ENCODE measurements at regions not wholly inside any gene's neighbourhood (a gene's known extent, or its start where the extent isn't known, plus 50 kb on each side); places are given as distances from the start of the nearest gene placed in this dataset.

DNA sequence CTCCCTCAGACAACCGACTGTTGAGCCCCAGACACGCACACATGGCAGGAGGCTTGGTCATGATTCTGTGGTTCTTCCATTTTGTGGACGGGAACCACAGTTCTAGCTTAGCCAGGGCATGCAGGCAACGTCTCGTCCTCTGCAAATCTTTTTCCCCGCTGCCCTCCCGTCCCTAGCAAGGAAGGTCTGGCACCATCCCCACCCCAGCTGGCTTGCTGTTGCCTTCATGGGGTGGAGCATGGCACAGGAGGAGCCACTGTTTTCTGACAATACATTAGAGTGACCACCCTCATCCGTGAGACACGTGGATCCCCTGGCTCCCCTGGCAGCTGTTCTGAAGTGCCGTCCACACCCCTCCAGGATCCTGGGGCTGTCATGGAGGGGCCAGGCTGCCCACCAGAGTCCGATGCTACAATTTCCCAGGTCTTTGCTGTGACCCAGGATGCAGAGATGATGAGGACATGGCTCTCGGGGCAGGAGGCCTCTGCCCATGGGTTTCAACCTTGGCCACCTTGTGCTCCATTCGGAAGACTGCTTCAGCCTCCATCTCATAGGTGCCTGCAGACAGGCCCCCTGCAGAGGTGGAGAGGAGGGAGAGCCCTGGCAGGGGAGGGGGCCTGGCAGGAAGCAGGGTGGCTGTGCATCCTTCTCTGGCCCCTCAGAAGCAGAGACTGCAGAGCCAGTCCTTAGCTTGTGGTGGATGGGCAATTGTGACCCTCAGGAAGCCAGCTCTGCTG, 233.6 kb downstream of the GLRX3 start:
- in situ Hi-C loops (cut with MboI; ENCODE audit: low sequenced_read_pairs) (no loop called here), dilution Hi-C loops (cut with HindIII; ENCODE audit: low sequenced_read_pairs, unreplicated experiment) (no loop called here), intact Hi-C loops (cut with micrococcal nuclease) (no loop called here)
- no TSS peak for BruUV-seq (replicated peaks)
- Histone ChIP-seq H3K9me1 (ENCODE audit: insufficient read depth, low read length) (no peaks in the 10 kb centered on the region), H2BK120ac (ENCODE audit: low read depth, low read length) (no peak overlapping the region), H3K4me1 (ENCODE audit: control insufficient read depth, insufficient read depth, low read length) (no peaks in the 10 kb centered on the region), H4K5ac (ENCODE audit: low read depth, low read length) (no peak overlapping the region), H3K23ac (ENCODE audit: low read depth, low read length) (no peak overlapping the region), H3K18ac (ENCODE audit: low read depth, low read length) (no peak overlapping the region), H4K91ac (ENCODE audit: insufficient read depth, low read depth, low read length) (no peak overlapping the region), H3K4me3 (ENCODE audit: insufficient read depth, low read depth, low read length) (no peak overlapping the region), H3K27me3 (ENCODE audit: control insufficient read depth, insufficient read depth, low read length) (no peaks in the 10 kb centered on the region), H3K9me3 (ENCODE audit: control insufficient read depth, insufficient read depth, low read length) (peaks cover 47% of the 10 kb centered on the region), H3K27ac (ENCODE audit: insufficient read depth, low read length) (no peak overlapping the region), H3K14ac (replicated peaks; ENCODE audit: low read depth, low read length) (no peak overlapping the region), H2AK9ac (replicated peaks; ENCODE audit: low read depth, low read length, poor library complexity) (no peak overlapping the region), H3K36me3 (ENCODE audit: control insufficient read depth, insufficient read depth, low read length) (no peaks in the 10 kb centered on the region), H4K8ac (ENCODE audit: low read depth in 2 of 2, low read length in 2 of 2) (no peak overlapping the region), H3K4ac (ENCODE audit: low read depth, low read length) (no peak overlapping the region), H2AK5ac (ENCODE audit: low read depth, low read length) (no peak overlapping the region), H3K56ac (ENCODE audit: extremely low read depth, insufficient read depth, low read length) (no peak overlapping the region), H2BK5ac (ENCODE audit: low read depth, low read length, poor library complexity, severe bottlenecking) (no peak overlapping the region), H3K79me1 (ENCODE audit: low read depth in 1 of 2, low read length in 2 of 2) (no peaks in the 10 kb centered on the region), H2BK20ac (ENCODE audit: low read depth, low read length) (no peak overlapping the region), H2AFZ (replicated peaks; ENCODE audit: low read length, poor library complexity) (no peak overlapping the region), H3K9ac (ENCODE audit: low read depth, low read length) (no peak overlapping the region), H3K4me2 (ENCODE audit: low read depth, low read length) (no peak overlapping the region), H2BK15ac (ENCODE audit: low read depth, low read length) (no peak overlapping the region), H4K20me1 (ENCODE audit: insufficient read depth, low read length) (no peaks in the 10 kb centered on the region)
- ATAC-seq (ENCODE audit: low read depth): no peak
- CTCF ChIA-PET: no interaction called here
- TF ChIP-seq CEBPB (IDR thresholded peaks at IDR 0.05; ENCODE audit: low read depth, low read length) (no peak), SMC3 (IDR thresholded peaks at IDR 0.05; ENCODE audit: low read depth, low read length) (no peak), BHLHE40 (IDR thresholded peaks at IDR 0.05; ENCODE audit: low read depth, low read length) (no peak), FOS (IDR thresholded peaks at IDR 0.05; ENCODE audit: low read depth, low read length) (no peak), MAZ (IDR thresholded peaks at IDR 0.05; ENCODE audit: borderline replicate concordance, low read depth, low read length) (no peak), MXI1 (IDR thresholded peaks at IDR 0.05; ENCODE audit: borderline replicate concordance, low read depth, low read length) (no peak), RCOR1 (IDR thresholded peaks at IDR 0.05; ENCODE audit: insufficient replicate concordance, low read length) (no peak), CHD1 (IDR thresholded peaks at IDR 0.05; ENCODE audit: low read depth, low read length) (no peak), RFX5 (IDR thresholded peaks at IDR 0.05; ENCODE audit: low read depth, low read length) (no peak), POLR2A (IDR thresholded peaks at IDR 0.05; ENCODE audit: low read depth, low read length) (no peak), MAFK (IDR thresholded peaks at IDR 0.05; ENCODE audit: low read depth, low read length) (no peak), NFE2L2 (IDR thresholded peaks at IDR 0.05; ENCODE audit: low read depth, low read length) (no peak), CTCF (conservative IDR thresholded peaks at IDR 0.05; ENCODE audit: low read depth, low read length) (no peak), RAD21 (IDR thresholded peaks at IDR 0.05; ENCODE audit: low read length) (no peak)
- TF ChIP-seq, protein P1, sequence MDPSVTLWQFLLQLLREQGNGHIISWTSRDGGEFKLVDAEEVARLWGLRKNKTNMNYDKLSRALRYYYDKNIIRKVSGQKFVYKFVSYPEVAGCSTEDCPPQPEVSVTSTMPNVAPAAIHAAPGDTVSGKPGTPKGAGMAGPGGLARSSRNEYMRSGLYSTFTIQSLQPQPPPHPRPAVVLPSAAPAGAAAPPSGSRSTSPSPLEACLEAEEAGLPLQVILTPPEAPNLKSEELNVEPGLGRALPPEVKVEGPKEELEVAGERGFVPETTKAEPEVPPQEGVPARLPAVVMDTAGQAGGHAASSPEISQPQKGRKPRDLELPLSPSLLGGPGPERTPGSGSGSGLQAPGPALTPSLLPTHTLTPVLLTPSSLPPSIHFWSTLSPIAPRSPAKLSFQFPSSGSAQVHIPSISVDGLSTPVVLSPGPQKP (IDR thresholded peaks at IDR 0.05; ENCODE audit: borderline replicate concordance, low read depth, low read length): no peak
- TF ChIP-seq, protein P2, sequence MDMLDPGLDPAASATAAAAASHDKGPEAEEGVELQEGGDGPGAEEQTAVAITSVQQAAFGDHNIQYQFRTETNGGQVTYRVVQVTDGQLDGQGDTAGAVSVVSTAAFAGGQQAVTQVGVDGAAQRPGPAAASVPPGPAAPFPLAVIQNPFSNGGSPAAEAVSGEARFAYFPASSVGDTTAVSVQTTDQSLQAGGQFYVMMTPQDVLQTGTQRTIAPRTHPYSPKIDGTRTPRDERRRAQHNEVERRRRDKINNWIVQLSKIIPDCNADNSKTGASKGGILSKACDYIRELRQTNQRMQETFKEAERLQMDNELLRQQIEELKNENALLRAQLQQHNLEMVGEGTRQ (IDR thresholded peaks at IDR 0.05; ENCODE audit: low read depth, low read length): no peak
- WGBS, 2 experiments (ENCODE audit: extremely low coverage in 2 of 2, insufficient read length in 1 of 2): 16% methylated on average over 4 of the region's 13 CpGs; no CpG with 5 or more reads in 1 of the 2 experiments
- POLR2A ChIA-PET (ENCODE audit: unreplicated experiment): no interaction called here
- DNase-seq: no peak
